ENCODE measurements at regions not wholly inside any gene's neighbourhood (a gene's known extent, or its start where the extent isn't known, plus 50 kb on each side); places are given as distances from the start of the nearest gene placed in this dataset.
"Not testable (repeated sequence)": the region's sequence is repeated elsewhere in the genome, so short reads cannot be mapped to it uniquely, and the experiment has no call there.

GRCh38 chr15:30729880-30730590 is 104.1 kb downstream of the ARHGAP11B start:
- H3K4me1 Mint-ChIP-seq; H3K27ac Mint-ChIP-seq (ENCODE audit: unreplicated experiment); DNase-seq (ENCODE audit: low read depth, low spot score); H3K9me3 Mint-ChIP-seq; H3K4me3 Mint-ChIP-seq; H3K27me3 Mint-ChIP-seq (ENCODE audit: low read depth): not testable (repeated sequence)
- peaks cover 51% of the 10 kb centered on the region for H3K36me3 Mint-ChIP-seq (ENCODE audit: low read depth)

GRCh38 chr15:30730633-30731032 is 104.7 kb downstream of the ARHGAP11B start:
- H3K27me3 Mint-ChIP-seq (ENCODE audit: low read depth); H3K4me3 Mint-ChIP-seq; H3K27ac Mint-ChIP-seq (ENCODE audit: unreplicated experiment); H3K9me3 Mint-ChIP-seq; DNase-seq (ENCODE audit: low read depth, low spot score); H3K4me1 Mint-ChIP-seq: not testable (repeated sequence)
- H3K36me3 Mint-ChIP-seq (ENCODE audit: low read depth), result peaks cover 52% of the 10 kb centered on the region

GRCh38 chr15:30732100-30732499 is 106.2 kb downstream of the ARHGAP11B start:
- H3K27me3 Mint-ChIP-seq (ENCODE audit: low read depth); DNase-seq (ENCODE audit: low read depth, low spot score); H3K9me3 Mint-ChIP-seq; H3K4me3 Mint-ChIP-seq; H3K27ac Mint-ChIP-seq (ENCODE audit: unreplicated experiment); H3K4me1 Mint-ChIP-seq: not testable (repeated sequence)
- peaks cover 55% of the 10 kb centered on the region for H3K36me3 Mint-ChIP-seq (ENCODE audit: low read depth)

GRCh38 chr15:30735884-30736564 is 110.1 kb downstream of the ARHGAP11B start:
- peak overlapping the region; percentile 67 for H3K27ac Mint-ChIP-seq (ENCODE audit: unreplicated experiment)

GRCh38 chr15:30742796-30743195 is 116.9 kb downstream of the ARHGAP11B start:
- H3K27me3 Mint-ChIP-seq (ENCODE audit: low read depth); DNase-seq (ENCODE audit: low read depth, low spot score); H3K27ac Mint-ChIP-seq (ENCODE audit: unreplicated experiment); H3K4me1 Mint-ChIP-seq; H3K4me3 Mint-ChIP-seq: not testable (repeated sequence)
- Mint-ChIP-seq H3K36me3 (ENCODE audit: low read depth) (peaks cover 59% of the 10 kb centered on the region), H3K9me3 (peaks cover 31% of the 10 kb centered on the region)

More at GRCh38 chr15:30735884-30736564, 110.1 kb downstream of the ARHGAP11B start:
- Mint-ChIP-seq H3K36me3 (ENCODE audit: low read depth) (peaks cover 71% of the 10 kb centered on the region), H3K9me3 (peaks cover 26% of the 10 kb centered on the region)
- DNase-seq (ENCODE audit: low read depth, low spot score); H3K4me1 Mint-ChIP-seq; H3K4me3 Mint-ChIP-seq; H3K27me3 Mint-ChIP-seq (ENCODE audit: low read depth): not testable (repeated sequence)

GRCh38 chr15:30749048-30749447 is 123.1 kb downstream of the ARHGAP11B start:
- peaks cover 16% of the 10 kb centered on the region for H3K36me3 Mint-ChIP-seq (ENCODE audit: low read depth)
- not testable (repeated sequence) for DNase-seq (ENCODE audit: low read depth, low spot score); H3K27me3 Mint-ChIP-seq (ENCODE audit: low read depth)

GRCh38 chr15:30755036-30755687 is 129.2 kb downstream of the ARHGAP11B start:
- peak; percentile 65 for TF ChIP-seq CTCF (conservative IDR thresholded peaks at IDR 0.05)
- not testable (repeated sequence) for H3K4me1 Mint-ChIP-seq; H3K9me3 Mint-ChIP-seq; H3K4me3 Mint-ChIP-seq; H3K27ac Mint-ChIP-seq (ENCODE audit: unreplicated experiment); H3K36me3 Mint-ChIP-seq (ENCODE audit: low read depth); H3K27me3 Mint-ChIP-seq (ENCODE audit: low read depth)
- DNase-seq (ENCODE audit: low read depth, low spot score), result peak; percentile 79

More at GRCh38 chr15:30749048-30749447, 123.1 kb downstream of the ARHGAP11B start:
- not testable (repeated sequence) for H3K9me3 Mint-ChIP-seq; H3K27ac Mint-ChIP-seq (ENCODE audit: unreplicated experiment); H3K4me1 Mint-ChIP-seq; H3K4me3 Mint-ChIP-seq

GRCh38 chr15:30760633-30761032 is 134.7 kb downstream of the ARHGAP11B start:
- not testable (repeated sequence) for H3K27ac Mint-ChIP-seq (ENCODE audit: unreplicated experiment)

GRCh38 chr15:30761365-30761764 is 135.4 kb downstream of the ARHGAP11B start:
- DNase-seq (ENCODE audit: low read depth, low spot score); H3K4me1 Mint-ChIP-seq; H3K27me3 Mint-ChIP-seq (ENCODE audit: low read depth); H3K9me3 Mint-ChIP-seq; H3K27ac Mint-ChIP-seq (ENCODE audit: unreplicated experiment); H3K4me3 Mint-ChIP-seq: not testable (repeated sequence)
- H3K36me3 Mint-ChIP-seq (ENCODE audit: low read depth), result peaks cover 12% of the 10 kb centered on the region

More at GRCh38 chr15:30760633-30761032, 134.7 kb downstream of the ARHGAP11B start:
- not testable (repeated sequence) for H3K4me1 Mint-ChIP-seq; DNase-seq (ENCODE audit: low read depth, low spot score); H3K27me3 Mint-ChIP-seq (ENCODE audit: low read depth); H3K4me3 Mint-ChIP-seq; H3K9me3 Mint-ChIP-seq; H3K36me3 Mint-ChIP-seq (ENCODE audit: low read depth)

GRCh38 chr15:30769390-30770124 is 134.2 kb upstream of the FAN1 start:
- H3K27me3 Mint-ChIP-seq (ENCODE audit: low read depth); H3K27ac Mint-ChIP-seq (ENCODE audit: unreplicated experiment): not testable (repeated sequence)

More at GRCh38 chr15:30769390-30770124, 134.2 kb upstream of the FAN1 start:
- peaks cover 12% of the 10 kb centered on the region for H3K9me3 Mint-ChIP-seq
- DNase-seq (ENCODE audit: low read depth, low spot score); H3K4me1 Mint-ChIP-seq; H3K4me3 Mint-ChIP-seq: not testable (repeated sequence)
- peaks cover 50% of the 10 kb centered on the region for H3K36me3 Mint-ChIP-seq (ENCODE audit: low read depth)

Data from neural crest cell (in vitro differentiated cells).